ENCODE measurements at regions not wholly inside any gene's neighbourhood (a gene's known extent, or its start where the extent isn't known, plus 50 kb on each side); places are given as distances from the start of the nearest gene placed in this dataset.

DNA sequence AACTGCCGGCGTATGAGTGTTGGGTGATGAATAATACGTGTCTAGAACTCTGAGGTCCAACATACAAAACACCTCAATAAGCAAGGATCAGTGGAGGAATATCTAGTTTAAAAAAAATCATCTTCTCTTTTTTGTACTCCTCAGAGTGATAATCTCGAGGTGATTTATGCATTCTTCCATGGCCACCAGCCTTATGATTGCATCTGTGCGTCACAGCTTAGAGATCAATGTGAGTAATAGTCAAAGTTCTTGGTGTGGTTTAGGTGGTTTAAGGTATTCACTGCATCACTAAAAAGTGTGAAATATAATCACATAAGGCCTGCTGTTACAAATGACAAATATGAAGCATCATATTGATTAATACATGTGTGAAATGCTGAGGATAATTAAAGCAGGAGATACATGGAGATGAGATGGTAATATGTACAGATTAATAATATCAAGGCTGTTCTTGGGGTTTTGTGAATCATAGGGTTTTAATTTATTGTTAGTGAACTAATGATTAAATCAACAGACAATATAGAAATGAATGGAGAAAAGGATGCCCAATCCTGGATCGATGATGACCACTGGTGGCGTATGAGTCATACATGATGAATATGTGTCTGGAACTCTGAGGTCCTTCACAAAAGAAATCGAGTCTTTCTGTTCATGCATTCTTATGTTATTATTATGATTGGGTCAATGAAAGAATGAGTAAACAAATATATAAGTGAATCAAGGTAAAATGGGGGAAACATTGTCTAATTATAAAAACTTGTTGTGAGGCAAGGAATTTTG is 68.8 kb upstream of the RTL1 start:
- TF ChIP-seq FOXP2 (optimal IDR thresholded peaks at IDR 0.05; ENCODE audit: borderline replicate concordance, extremely low read depth, extremely low read length, insufficient read depth), result no peak
- no peak for TF ChIP-seq POLR2AphosphoS5 (IDR thresholded peaks at IDR 0.05; ENCODE audit: low read depth, low read length)

DNA sequence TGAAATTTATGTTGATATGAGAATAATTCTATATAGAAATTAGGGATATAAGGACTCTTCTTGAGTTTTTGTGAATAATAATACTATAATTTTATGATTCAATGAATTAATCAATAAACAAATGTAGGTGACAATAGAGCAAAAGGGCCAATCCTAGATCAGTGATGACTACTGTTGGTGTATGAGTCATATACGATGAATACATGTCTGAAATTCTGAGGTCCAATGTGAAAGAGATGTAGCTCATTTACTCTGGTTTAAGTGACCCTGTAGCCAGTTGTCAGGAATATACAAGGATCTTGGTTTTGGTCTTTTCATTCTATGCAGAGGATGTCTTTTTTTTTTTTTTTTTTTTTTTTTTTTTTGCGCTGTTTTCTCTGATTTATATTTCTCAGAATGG is 72.1 kb upstream of the RTL1 start:
- TF ChIP-seq, protein P1, sequence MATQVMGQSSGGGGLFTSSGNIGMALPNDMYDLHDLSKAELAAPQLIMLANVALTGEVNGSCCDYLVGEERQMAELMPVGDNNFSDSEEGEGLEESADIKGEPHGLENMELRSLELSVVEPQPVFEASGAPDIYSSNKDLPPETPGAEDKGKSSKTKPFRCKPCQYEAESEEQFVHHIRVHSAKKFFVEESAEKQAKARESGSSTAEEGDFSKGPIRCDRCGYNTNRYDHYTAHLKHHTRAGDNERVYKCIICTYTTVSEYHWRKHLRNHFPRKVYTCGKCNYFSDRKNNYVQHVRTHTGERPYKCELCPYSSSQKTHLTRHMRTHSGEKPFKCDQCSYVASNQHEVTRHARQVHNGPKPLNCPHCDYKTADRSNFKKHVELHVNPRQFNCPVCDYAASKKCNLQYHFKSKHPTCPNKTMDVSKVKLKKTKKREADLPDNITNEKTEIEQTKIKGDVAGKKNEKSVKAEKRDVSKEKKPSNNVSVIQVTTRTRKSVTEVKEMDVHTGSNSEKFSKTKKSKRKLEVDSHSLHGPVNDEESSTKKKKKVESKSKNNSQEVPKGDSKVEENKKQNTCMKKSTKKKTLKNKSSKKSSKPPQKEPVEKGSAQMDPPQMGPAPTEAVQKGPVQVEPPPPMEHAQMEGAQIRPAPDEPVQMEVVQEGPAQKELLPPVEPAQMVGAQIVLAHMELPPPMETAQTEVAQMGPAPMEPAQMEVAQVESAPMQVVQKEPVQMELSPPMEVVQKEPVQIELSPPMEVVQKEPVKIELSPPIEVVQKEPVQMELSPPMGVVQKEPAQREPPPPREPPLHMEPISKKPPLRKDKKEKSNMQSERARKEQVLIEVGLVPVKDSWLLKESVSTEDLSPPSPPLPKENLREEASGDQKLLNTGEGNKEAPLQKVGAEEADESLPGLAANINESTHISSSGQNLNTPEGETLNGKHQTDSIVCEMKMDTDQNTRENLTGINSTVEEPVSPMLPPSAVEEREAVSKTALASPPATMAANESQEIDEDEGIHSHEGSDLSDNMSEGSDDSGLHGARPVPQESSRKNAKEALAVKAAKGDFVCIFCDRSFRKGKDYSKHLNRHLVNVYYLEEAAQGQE (IDR thresholded peaks at IDR 0.05; ENCODE audit: insufficient read depth in 1 of 2, low read depth in 2 of 2, low read length in 2 of 2), result no peak
- TF ChIP-seq TAF1 (IDR thresholded peaks at IDR 0.05; ENCODE audit: borderline replicate concordance, insufficient read depth, low read length) (no peak), POLR2AphosphoS5 (IDR thresholded peaks at IDR 0.05; ENCODE audit: low read depth, low read length) (no peak), SIN3A (IDR thresholded peaks at IDR 0.05; ENCODE audit: borderline replicate concordance, insufficient read depth, low read length) (no peak), FOXP2 (optimal IDR thresholded peaks at IDR 0.05; ENCODE audit: borderline replicate concordance, extremely low read depth, extremely low read length, insufficient read depth) (no peak)

DNA sequence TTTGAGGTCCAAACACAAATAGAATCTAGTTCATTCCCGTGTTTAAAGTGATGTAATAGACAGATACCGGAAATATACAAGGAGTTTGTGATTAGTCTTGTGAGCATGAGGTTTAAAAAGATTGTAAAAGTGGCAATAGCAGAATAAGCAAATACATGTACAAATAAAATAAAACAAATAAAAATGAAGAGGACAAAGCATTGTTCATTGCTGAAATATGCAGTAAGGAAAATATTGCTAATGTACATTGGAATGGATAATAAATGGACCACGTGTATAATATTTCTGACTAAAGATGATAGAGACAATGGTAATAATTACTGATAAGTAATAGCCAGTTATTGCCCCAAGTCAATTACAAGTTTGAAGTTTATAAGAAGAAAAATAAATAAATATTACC is 75.6 kb upstream of the RTL1 start:
- TF ChIP-seq FOXP2 (optimal IDR thresholded peaks at IDR 0.05; ENCODE audit: borderline replicate concordance, extremely low read depth, extremely low read length, insufficient read depth) (no peak), POLR2AphosphoS5 (IDR thresholded peaks at IDR 0.05; ENCODE audit: low read depth, low read length) (no peak), SIN3A (IDR thresholded peaks at IDR 0.05; ENCODE audit: borderline replicate concordance, insufficient read depth, low read length) (no peak), TAF1 (IDR thresholded peaks at IDR 0.05; ENCODE audit: borderline replicate concordance, insufficient read depth, low read length) (no peak)
- TF ChIP-seq, protein P1 (IDR thresholded peaks at IDR 0.05; ENCODE audit: insufficient read depth in 1 of 2, low read depth in 2 of 2, low read length in 2 of 2), result no peak

DNA sequence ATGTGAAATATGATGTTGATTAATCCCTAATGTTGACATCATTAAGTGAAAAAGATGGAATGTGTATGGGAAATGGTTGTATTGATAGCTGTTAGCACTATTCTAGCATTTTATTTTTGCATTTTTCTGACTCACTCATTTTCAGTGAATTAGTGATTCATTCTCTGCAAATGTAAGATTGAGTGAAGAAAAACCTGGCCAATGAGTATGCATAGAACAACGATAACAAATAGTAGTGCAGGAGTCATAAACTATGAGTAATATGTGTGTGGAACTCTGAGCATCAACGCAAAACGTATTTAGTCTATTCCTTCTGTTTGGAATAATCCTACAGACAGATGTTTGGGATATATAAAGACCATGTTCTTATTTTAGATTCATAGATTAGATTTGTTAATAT is 76.3 kb upstream of the RTL1 start:
- TF ChIP-seq TAF1 (IDR thresholded peaks at IDR 0.05; ENCODE audit: borderline replicate concordance, insufficient read depth, low read length) (no peak), FOXP2 (optimal IDR thresholded peaks at IDR 0.05; ENCODE audit: borderline replicate concordance, extremely low read depth, extremely low read length, insufficient read depth) (no peak), SIN3A (IDR thresholded peaks at IDR 0.05; ENCODE audit: borderline replicate concordance, insufficient read depth, low read length) (no peak), POLR2AphosphoS5 (IDR thresholded peaks at IDR 0.05; ENCODE audit: low read depth, low read length) (no peak)
- TF ChIP-seq, protein P1 (IDR thresholded peaks at IDR 0.05; ENCODE audit: insufficient read depth in 1 of 2, low read depth in 2 of 2, low read length in 2 of 2), result no peak

DNA sequence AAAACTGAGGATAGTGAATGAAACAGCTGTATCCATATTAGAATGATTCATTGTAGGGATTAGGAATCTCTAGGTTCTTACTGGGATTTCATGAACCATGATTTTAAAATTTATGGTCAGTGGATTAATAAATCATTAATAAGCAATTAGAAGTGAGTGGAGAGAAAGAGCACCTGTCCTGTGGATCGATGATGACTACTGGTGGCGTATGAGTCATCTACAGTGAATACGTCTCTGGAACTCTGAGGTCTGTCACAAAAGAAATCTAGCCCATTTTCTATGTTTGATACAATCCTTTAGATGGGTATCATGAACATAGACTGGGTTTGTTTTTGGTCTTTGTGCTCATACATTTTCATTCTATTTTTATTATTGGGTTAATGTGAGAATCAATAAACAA is 77.3 kb upstream of the RTL1 start:
- TF ChIP-seq FOXP2 (optimal IDR thresholded peaks at IDR 0.05; ENCODE audit: borderline replicate concordance, extremely low read depth, extremely low read length, insufficient read depth), result no peak
- TF ChIP-seq TAF1 (IDR thresholded peaks at IDR 0.05; ENCODE audit: borderline replicate concordance, insufficient read depth, low read length), result no peak
- TF ChIP-seq POLR2AphosphoS5 (IDR thresholded peaks at IDR 0.05; ENCODE audit: low read depth, low read length), result no peak
- TF ChIP-seq SIN3A (IDR thresholded peaks at IDR 0.05; ENCODE audit: borderline replicate concordance, insufficient read depth, low read length), result no peak
- TF ChIP-seq, protein P1 (IDR thresholded peaks at IDR 0.05; ENCODE audit: insufficient read depth in 1 of 2, low read depth in 2 of 2, low read length in 2 of 2), result no peak

Data from PFSK-1 (cell line).